ENCODE measurements at regions not wholly inside any gene's neighbourhood (a gene's known extent, or its start where the extent isn't known, plus 50 kb on each side); places are given as distances from the start of the nearest gene placed in this dataset.

GRCh38 chr2:22855081-22855480 is 529.9 kb upstream of the KLHL29 start:
- CTCF ChIA-PET = no interaction called here
- no peak for TF ChIP-seq CTCF (conservative IDR thresholded peaks at IDR 0.05; ENCODE audit: low read depth)
- no peak for DNase-seq (ENCODE audit: low spot score)
- H3K27ac ChIP-seq = no peak overlapping the region
- POLR2A ChIA-PET (ENCODE audit: low non-redundant PET) = no interaction called here

- TF ChIP-seq CTCF (conservative IDR thresholded peaks at IDR 0.05; ENCODE audit: low read depth) = no peak
- no peak overlapping the region for H3K27ac ChIP-seq
- ChIA-PET POLR2A (ENCODE audit: low non-redundant PET) (no interaction called here), CTCF (no interaction called here)
- no peak for DNase-seq (ENCODE audit: low spot score)
Observed at GRCh38 chr2:22855761-22856184, 529.2 kb upstream of the KLHL29 start.

GRCh38 chr2:22867973-22868372 is 517.0 kb upstream of the KLHL29 start:
- POLR2A ChIA-PET (ENCODE audit: low non-redundant PET) = no interaction called here
- TF ChIP-seq CTCF (conservative IDR thresholded peaks at IDR 0.05; ENCODE audit: low read depth) = no peak
- no peak for DNase-seq (ENCODE audit: low spot score)
- H3K27ac ChIP-seq = no peak overlapping the region
- CTCF ChIA-PET = no interaction called here

- CTCF ChIA-PET = no interaction called here
- no peak overlapping the region for H3K27ac ChIP-seq
- TF ChIP-seq CTCF (conservative IDR thresholded peaks at IDR 0.05; ENCODE audit: low read depth) = no peak
- DNase-seq (ENCODE audit: low spot score) = no peak
- POLR2A ChIA-PET (ENCODE audit: low non-redundant PET) = no interaction called here
Observed at GRCh38 chr2:22878121-22878520, 506.9 kb upstream of the KLHL29 start.

- TF ChIP-seq CTCF (conservative IDR thresholded peaks at IDR 0.05; ENCODE audit: low read depth) = no peak
- POLR2A ChIA-PET (ENCODE audit: low non-redundant PET) = no interaction called here
- CTCF ChIA-PET = no interaction called here
- no peak overlapping the region for H3K27ac ChIP-seq
- DNase-seq (ENCODE audit: low spot score) = no peak
Observed at GRCh38 chr2:22879009-22879863, 505.7 kb upstream of the KLHL29 start.

GRCh38 chr2:22880161-22880560 is 504.8 kb upstream of the KLHL29 start:
- no peak overlapping the region for H3K27ac ChIP-seq
- POLR2A ChIA-PET (ENCODE audit: low non-redundant PET) = no interaction called here
- DNase-seq (ENCODE audit: low spot score) = no peak
- CTCF ChIA-PET = no interaction called here
- TF ChIP-seq CTCF (conservative IDR thresholded peaks at IDR 0.05; ENCODE audit: low read depth) = no peak
